Suprapubic skin (tissue), 3 donors: ENCODE measurements at regions not wholly inside any gene's neighbourhood (a gene's known extent, or its start where the extent isn't known, plus 50 kb on each side); places are given as distances from the start of the nearest gene placed in this dataset.

ENCODE experiments used
- EP300 ChIP-seq: sonication (generic); formaldehyde crosslinking; IDR thresholded peaks from one replicate; pipeline ENCODE4 v1.6.1; 2017; ENCODE audit warnings: antibody characterized with exemption
- TF ChIP-seq, protein P1 (sequence below), 2 donors: fragments of 200-600 bp in 1 of 2; fragments of 450-650 bp in 1 of 2; sonication (generic) in 1 of 2; IDR thresholded peaks; one replicate each; pipeline ENCODE4 v1.5.1; 2016 to 2019; ENCODE audit warnings: antibody characterized with exemption in 2 of 2, mild to moderate bottlenecking in 1 of 2, moderate library complexity in 1 of 2

GRCh38 chr16:87207509-87207908 lies 109.7 kb downstream of the C16orf95 start:
- TF ChIP-seq, protein P1, sequence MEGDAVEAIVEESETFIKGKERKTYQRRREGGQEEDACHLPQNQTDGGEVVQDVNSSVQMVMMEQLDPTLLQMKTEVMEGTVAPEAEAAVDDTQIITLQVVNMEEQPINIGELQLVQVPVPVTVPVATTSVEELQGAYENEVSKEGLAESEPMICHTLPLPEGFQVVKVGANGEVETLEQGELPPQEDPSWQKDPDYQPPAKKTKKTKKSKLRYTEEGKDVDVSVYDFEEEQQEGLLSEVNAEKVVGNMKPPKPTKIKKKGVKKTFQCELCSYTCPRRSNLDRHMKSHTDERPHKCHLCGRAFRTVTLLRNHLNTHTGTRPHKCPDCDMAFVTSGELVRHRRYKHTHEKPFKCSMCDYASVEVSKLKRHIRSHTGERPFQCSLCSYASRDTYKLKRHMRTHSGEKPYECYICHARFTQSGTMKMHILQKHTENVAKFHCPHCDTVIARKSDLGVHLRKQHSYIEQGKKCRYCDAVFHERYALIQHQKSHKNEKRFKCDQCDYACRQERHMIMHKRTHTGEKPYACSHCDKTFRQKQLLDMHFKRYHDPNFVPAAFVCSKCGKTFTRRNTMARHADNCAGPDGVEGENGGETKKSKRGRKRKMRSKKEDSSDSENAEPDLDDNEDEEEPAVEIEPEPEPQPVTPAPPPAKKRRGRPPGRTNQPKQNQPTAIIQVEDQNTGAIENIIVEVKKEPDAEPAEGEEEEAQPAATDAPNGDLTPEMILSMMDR (IDR thresholded peaks at IDR 0.05) = no peak
- TF ChIP-seq EP300 = no peak
